IPS-NIHi11 (cell line): ENCODE measurements at regions not wholly inside any gene's neighbourhood (a gene's known extent, or its start where the extent isn't known, plus 50 kb on each side); places are given as distances from the start of the nearest gene placed in this dataset.
"Not testable (repeated sequence)": the region's sequence is repeated elsewhere in the genome, so short reads cannot be mapped to it uniquely, and the experiment has no call there.

Source experiments
- DNase-seq: peaks from one replicate; pipeline ENCODE4 v3.0.0; 2012; ENCODE audit warnings: mixed read lengths, low spot score

DNA sequence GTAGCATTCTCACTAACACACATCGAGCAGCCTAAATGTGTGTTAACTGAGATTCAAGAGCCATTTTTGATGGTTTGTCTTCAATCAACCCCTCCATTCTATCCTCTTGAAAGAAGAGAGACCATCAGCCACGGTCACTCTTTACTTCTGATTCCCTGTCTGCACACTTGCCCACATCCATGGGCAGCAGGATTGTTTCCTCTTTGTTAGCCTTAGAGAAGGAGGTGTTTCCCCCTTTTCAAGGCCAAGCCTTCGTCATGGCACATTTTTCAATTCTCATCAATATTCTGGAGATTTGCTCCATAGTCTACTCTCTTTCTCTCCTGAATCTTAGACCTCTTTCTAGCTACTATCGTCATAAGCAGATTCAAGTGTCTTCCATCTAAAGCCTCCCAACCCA lies 522.4 kb upstream of the NAALADL2 start:
- DNase-seq = no peak

DNA sequence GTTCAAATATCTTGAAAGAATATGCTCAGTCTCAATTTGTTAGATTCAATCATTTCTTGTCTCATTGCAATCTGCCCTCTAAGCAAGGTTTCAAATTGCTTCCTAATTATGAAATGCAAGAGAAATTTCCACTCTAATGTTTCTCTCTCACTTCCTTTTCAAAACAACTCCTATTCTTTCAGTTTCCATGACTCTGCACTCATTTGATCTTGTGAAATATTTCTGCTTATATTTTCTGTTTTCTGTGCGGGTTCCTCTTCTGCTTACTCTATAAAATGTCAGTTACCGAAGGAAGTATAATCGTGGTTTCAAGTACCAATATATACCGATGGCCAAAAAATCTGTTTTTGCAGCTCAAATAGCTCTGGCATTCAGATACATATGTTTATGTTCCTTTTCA lies 521.9 kb upstream of the NAALADL2 start:
- DNase-seq = no peak

DNA sequence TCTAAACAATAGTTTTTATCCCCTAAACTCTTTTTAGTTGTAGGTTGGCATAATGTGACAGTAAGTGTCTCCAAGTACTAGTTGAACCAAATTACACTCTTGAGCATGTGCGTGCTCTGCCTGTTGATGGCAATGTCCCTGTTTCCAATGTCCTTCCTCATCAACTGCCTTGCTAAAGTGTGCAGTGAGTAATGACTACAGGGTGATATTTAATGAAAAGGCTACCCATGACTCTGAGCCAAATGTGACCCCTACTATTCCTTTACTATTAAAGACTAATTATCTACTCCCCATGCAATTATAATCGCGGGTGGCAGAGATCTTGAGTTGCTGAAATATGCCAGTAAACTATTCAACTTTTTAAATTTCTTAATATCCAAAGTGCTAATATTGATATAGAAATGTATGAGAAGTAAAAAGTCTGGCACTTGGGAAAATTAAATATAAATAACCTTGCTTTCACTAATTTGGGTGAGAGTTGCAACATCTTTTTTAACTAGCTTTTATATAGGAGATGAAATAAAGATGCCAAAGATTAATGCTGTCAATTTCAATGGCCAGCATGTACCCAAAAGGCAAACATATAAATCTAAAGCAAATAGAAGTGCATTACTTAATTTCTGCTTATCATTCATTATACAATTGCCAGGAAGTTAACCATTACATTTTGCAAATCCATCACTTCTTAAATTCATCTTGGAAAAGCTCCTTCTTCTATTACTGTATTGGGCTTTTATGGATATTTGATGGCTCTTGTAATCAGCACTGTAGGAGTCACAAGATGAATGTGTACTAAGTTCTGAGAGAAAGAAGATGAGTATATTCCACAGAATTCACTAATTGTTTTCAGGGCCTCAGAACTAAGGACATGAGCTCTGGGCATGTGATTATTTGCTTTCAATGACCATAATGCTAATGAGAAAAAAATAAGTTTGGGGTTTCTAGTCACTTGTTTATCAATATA lies 518.2 kb upstream of the NAALADL2 start:
- no peak for DNase-seq

DNA sequence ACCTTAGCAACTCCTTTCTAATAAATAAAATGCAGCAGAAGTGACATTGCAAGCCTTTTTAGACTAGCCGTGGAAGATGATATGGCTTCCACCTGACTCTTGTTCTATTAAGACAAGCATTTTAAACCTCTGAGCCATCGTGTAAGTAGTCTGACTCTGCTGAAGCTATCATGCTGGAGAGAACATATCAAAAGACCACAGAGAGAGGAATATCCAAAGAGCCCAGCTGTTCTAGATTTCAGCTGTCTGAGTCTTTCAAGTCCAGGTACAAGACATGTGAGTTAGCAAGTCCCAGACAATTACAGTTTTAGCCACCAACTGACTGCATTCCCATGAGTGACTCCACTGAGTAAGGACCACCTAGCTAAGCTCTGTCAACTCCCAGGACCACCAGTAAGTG lies 517.0 kb upstream of the NAALADL2 start:
- DNase-seq = no peak

DNA sequence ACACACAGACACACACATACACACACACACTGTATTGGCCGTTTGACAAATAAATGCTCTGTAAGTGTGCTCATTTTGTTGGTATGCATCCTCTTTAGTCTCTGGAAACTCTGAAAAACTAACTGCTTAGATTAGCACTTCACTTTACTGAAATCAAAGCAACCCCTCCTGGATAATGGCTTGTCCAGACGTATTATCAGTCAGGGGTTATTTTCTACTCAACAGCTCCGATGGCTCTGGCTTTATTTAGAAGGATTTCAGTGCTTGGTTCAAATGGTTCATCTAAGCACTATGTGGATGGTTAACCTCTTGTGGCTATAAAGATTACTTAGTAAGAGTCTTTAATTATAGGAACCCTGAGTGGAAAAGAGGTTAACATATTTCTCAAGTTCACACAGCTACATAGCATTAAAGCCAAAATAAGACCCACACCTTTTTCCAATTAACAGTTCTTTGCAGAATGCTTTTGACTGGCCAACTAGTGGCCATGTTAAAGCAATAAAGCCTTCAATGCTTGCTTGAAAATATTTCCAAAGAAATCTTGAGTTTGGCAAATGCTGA lies 516.1 kb upstream of the NAALADL2 start:
- no peak for DNase-seq

DNA sequence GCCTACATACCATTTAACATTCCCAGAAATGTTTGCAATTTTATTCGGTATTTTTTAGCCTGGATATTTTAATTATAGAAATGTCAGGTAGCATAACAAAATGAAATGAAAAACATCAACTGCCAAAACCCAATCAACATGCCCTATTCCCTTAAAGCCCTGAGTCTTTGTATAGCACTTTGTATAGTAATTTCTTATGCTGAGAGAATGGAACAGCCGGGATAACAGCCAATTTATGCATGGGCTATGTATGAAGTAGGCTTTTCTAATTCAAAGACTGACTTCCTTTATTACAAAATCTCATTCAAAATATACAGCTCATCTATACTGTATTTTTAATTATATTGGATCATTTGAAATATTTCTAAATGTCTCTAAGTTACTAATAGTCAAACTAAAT lies 513.0 kb upstream of the NAALADL2 start:
- no peak for DNase-seq

DNA sequence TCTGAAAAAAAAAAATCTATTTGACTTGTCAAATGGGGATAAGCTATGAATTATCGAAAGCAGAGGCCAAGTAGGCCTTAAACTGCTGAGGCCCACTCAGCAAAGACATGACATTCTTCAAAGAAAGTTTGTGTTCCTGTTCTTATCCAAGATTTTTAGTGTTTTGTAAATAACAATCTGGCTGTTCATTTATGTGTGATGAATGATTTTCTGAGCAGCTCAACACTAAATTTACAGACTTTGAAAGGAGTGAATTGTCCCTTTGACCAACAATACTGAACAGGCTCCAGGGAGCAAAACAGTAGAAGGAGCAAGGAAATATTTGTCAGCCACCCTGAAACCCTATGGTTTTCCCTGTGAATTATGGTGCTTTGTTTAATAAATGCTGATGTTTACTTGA lies 512.6 kb upstream of the NAALADL2 start:
- no peak for DNase-seq

DNA sequence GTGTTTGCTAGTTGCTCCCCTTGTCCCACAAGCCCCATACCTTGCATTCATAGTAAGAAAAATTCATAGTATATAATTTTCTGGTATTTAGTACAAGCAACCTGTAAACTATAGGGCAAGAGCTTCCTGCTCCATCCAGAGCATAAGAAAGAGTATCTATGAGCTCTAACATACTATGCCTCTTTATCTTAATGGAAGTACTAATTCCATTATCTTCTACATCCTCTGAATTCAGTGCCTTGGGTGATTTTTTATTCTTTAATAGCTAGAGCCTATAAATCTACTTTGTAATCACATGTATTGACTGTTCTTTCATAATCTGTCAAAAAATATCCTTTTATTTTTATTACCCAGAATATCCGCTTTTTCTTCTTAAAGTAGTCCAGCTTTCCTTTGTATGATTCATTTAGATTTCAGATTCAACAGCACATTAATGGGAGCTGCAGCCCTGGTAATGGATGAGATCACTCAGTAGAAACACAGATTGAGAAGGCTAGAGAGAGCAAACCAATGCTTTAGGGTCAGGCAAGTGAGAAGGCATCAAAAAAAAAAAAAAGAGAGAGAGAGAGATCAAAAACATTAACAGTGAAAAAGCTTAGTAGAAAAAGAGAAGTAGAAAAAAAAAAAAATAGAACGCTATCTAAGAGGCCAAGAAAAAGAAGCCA lies 511.5 kb upstream of the NAALADL2 start:
- DNase-seq = no peak

DNA sequence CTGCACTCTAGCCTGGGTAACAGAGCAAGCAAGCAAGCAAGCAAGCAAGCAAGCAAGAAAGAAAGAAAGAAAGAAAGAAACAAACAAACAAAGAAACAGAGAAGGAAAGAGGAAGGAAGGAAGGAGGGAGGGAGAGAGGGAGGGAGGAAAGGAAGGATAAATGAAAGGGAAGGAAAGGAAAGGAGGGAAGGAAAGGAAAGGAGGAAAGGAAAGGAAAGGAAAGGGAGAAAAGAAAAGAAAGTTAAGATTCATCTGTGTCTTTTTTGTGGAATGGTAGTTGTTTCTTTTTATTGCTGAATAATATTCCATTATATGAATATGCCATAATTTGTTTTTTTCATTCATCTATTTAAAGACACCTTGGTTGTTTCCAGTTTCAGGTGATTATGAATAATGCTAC lies 506.9 kb upstream of the NAALADL2 start:
- no peak for DNase-seq

DNA sequence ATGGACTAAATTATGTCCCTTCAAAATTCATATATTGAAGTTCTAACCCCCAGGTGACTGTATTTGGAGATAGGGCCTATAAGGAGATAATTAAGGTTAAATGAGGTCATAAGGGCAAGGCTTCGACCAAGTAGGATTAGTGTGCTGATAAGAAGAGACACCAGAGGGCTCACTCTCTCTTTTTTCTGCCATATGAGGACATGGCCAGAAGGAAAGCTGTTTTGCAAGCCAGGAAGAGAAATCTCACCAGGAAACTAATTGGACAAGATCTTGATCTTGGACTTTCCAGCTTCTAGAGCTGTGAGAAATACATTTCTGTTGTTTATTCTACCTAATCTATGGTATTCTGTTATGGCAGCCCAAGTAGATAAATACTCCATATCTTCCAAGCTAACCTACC lies 503.6 kb upstream of the NAALADL2 start:
- peak; percentile 20 for DNase-seq

DNA sequence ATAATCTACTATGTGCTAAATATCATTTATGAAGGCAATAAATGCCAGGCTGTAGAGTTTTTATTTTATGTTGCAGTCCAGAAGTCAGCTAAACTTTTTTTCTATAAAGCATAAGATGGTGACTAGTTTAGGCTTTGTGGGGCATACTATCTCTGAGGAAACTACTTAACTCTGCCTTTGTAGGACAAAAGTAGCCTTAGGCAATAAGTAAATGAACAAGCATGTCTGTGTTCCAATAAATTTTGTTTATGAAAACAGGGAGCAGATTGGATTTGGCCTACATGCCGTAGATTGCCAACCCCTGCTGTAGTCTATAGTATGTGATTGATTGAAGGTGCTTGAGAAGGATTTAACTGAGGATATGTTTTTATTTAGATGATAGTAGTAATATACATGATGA lies 502.5 kb upstream of the NAALADL2 start:
- no peak for DNase-seq

DNA sequence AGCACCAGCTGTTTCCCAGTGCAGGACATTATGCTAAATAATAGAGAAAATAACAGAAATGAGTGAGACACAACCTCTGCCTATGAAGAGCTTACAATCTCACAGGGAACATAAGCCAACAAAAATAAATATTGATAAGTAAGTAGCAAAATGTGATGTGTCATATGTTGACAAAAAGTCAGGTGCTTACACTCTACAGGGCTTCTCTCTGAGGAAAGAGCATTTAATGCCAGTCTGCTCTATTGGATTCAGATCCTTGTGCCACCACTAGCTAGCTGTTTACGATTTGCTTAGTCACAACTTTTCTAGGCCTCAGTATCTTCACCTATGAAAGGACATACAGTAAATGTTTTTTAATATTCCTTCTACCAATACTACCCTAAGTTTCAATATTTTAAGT lies 500.9 kb upstream of the NAALADL2 start:
- no peak for DNase-seq

DNA sequence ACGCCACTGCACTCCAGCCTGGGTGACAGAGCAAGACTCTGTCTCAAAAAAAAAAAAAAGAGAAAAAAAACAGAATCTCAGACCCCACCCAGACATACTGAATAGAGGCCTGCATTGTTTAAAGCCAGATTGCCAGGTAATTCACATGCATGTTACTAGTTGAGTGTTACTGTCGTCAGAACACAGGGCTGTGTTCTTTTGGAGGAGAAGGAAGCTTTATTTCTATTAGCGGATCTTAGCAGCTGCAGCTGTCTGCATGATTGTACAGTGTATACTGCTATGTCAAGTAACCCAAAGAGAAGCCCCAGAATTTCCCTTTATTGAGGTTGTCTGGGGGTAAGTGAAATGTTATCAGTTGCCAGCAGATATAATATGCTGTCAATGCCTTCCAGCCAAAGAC lies 496.6 kb upstream of the NAALADL2 start:
- no peak for DNase-seq

DNA sequence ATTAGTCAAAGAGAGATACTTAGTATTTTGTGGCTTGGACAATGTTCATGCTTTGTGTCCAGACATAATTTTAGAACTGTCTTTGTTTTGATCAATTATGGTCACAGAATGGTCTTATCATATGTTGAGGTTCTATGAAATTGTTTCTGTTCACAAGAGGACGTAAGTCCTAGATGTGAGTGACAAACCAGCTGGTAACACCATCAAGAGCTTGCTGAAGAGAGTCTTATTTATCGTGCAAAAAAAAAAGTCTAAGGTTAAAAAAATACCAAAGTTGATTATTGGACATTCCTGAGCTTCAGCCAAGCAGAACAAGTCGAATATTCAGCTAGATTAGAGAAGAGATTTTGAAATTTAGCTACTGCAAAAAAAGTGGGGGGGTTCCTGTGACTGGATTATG lies 495.9 kb upstream of the NAALADL2 start:
- no peak for DNase-seq

DNA sequence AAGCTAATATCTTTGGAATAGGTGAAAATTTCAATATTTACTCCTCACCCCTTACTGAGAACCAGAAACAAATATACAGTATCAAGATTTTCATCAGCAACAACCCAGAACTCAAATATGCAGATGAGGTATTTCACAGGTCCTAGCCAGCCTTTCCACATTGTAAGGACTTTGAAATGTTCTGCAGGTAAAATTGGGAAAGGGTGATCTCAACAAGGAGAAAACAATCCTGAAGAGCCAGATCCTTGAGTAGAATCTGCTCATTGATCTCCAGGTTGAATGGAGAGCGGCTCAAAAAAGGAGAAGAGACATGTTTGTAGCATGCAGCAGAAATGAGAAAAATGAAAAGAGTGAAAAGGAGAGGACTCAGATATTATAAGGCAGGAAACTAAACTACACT lies 493.3 kb upstream of the NAALADL2 start:
- no peak for DNase-seq

DNA sequence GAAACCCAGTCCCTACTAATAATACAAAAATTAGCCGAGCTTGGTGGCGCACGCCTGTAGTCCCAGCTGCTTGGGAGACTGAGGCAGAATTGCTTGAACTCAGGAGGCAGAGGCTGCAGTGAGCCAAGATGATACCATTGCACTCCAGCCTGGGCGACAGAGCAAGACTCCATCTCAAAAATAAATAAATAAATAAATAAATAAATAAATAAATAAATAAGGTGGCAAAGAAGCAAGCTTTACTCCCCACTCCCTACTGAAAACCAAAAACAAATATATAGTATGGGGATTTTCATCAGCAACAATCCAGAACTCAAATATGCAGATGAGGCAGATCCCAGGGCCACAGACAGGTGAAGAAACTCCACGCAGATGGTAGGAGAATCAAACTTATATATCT lies 492.2 kb upstream of the NAALADL2 start:
- not testable (repeated sequence) for DNase-seq

DNA sequence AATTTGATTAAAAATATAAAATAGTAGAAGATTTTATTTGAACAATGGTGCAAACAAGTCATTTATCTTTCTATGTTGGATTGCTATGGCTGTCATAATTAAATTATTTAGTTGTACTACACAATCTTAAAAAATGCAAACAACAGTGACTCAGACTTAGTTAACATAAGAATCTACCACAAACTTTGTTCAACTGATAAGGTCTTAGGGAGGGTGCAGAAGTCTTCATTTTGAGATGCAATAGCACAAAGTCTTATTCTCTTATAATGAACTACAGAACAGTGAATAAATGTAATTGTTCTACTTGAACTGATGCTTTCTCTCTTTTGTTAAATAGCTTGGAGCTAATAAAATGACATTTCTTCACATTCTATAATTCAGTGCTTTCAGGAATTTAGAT lies 482.8 kb upstream of the NAALADL2 start:
- DNase-seq = no peak

DNA sequence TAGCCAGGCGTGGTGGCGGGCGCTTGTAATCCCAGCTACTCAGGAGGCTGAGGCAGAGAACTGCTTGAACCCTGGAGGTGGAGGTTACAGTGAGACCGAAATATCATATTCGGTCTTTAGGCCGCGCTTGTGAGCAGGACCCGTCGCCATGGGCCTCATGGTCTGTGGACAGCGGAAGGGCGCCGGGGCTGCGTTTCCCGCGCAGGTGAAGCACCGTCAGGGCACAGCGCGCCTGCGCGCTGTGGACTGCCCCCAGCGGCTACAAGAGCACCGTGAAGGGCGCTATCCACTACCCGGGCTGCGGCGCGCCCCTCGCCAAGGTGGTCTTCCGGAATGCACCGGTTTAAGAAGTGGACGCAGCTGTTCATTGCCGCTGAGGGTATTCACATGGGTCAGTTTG lies 482.0 kb upstream of the NAALADL2 start:
- DNase-seq = no peak

DNA sequence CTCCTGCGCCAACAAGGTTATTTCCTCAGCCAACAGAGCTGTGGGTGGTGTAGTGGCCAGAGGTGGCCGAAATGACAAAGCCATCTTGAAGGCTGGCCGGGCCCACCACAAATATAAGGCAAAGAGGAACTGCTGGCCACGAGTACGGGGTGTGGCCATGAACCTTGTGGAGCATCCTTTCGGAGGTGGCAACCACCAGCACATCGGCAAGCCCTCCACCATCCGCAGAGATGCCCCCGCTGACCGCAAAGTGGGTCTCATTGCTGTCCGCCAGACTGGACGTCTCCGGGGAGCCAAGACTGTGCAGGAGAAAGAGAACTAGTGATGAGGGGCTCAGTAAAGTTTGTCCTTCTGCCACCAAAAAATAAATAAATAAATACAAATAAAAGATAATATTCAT lies 481.4 kb upstream of the NAALADL2 start:
- DNase-seq = no peak

DNA sequence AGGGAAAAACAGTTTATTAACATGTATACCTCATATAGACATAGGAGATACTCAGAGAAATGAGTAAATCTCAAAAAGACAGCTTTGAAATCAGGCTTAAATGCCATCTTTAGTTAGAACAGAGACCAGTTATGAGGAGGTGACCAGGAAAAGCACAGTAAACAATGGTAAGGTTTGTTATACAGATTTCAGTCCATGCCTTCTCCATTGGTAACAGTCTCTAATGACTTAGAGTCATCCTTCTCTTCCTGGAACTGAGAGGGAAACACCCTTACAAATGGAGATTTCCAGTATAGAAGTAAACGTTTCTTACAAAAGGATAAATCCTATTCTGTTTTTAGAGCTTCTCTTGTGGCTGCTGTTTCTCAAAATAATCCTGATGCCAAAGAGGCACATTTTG lies 476.3 kb upstream of the NAALADL2 start:
- DNase-seq = no peak

DNA sequence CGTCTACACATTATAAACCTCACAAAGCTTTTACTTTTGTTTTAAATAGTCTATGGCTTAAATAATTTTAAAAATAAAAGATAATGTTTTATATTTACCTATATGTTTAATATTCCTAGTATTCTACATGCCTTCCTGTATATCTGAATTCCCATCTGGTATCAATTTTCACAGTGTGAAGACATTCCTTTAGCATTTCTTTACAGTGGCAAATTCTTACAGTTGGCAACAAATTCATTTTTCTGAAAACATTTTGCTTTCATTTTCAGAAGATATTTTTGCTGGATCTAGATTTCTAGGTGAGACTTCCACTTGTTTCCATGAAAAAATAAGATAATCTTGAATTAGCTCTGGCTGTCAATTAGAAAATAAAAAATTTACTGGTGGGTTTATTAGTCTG lies 471.4 kb upstream of the NAALADL2 start:
- no peak for DNase-seq

DNA sequence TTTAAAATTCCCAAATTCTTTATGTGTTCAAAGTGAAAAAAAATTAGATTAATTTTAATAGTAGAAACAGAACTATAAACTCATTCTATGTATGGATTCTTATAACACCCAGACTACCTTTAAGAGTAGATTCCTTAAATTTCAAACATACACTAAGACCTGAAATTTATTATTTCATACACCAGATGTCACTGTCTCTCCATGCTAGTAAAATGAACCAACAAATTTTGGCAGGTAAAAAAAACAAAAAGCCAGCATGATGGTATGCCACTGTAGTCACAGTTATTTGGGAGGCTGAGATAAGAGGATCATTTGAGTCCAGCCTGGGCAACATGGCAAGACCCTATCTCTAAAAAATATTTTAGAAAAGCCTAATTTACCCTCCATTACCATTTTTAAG lies 461.3 kb upstream of the NAALADL2 start:
- no peak for DNase-seq

DNA sequence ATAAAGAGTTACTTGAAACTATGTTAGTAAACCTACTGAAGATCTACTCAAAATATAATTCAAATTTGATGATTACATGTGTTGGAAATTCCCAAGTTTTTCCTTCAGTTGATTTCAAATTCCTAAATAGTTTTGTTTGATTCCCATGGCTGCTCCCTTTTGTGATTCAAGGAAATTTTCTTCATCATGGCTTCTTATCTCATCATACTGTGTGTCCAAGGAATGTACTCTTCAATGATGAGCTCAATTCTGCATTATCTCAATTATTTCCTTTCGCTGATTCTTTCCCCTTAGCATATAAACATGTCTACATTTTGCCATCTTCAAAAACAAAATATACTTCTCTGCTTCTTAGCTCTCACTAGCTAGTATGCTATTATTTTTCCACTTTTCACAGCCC lies 460.4 kb upstream of the NAALADL2 start:
- DNase-seq = no peak
